Testis (tissue), 2 donors: ENCODE measurements at regions not wholly inside any gene's neighbourhood (a gene's known extent, or its start where the extent isn't known, plus 50 kb on each side); places are given as distances from the start of the nearest gene placed in this dataset.

Source experiments
- DNase-seq: peaks from one replicate; pipeline ENCODE4 v3.0.0-alpha.2; 2019
- H3K27ac ChIP-seq, 2 donors: fragments of 200-600 bp; sonication (generic); one replicate each; pipeline ENCODE4 v1.5.1; 2019
- H3K27me3 ChIP-seq: fragments of 200-600 bp; sonication (generic); one replicate; pipeline ENCODE4 v1.5.1; 2019
- H3K36me3 ChIP-seq: fragments of 200-600 bp; sonication (generic); one replicate; pipeline ENCODE4 v1.5.1; 2017; ENCODE audit warnings: low read depth; ENCODE audit errors: missing control alignments
- H3K4me1 ChIP-seq: fragments of 200-600 bp; sonication (generic); one replicate; pipeline ENCODE4 v1.5.1; 2019
- H3K4me3 ChIP-seq, 2 donors: fragments of 200-600 bp; sonication (generic); one replicate each; pipeline ENCODE4 v1.5.1; 2017 to 2019
- H3K9me3 ChIP-seq: fragments of 200-600 bp; sonication (generic); one replicate; pipeline ENCODE4 v1.5.1; 2017
- POLR2A ChIP-seq: fragments of 450-650 bp; IDR thresholded peaks from one replicate; pipeline ENCODE4 v1.6.1; 2017; ENCODE audit warnings: antibody characterized with exemption, mild to moderate bottlenecking, moderate library complexity
- WGBS, 2 donors: methylation state at CpG; one replicate each; pipeline ENCODE4 v1.1.5; 2018; 5-methylcytosine and 5-hydroxymethylcytosine counted together
- intact Hi-C: fragments of 100-400 bp; cut with DNase I; formaldehyde crosslinking; loops from one replicate; pipeline ENCODE4 v1.15.1; 2023; ENCODE audit warnings: low total_unique reads
- TF ChIP-seq, protein P1 (sequence below), 3 experiments: fragments of 450-650 bp in 2 of 3; fragments of 200-600 bp in 1 of 3; sonication (generic) in 1 of 3; IDR thresholded peaks; one replicate each; pipeline ENCODE4 v1.5.1; 2016 to 2019; ENCODE audit warnings: antibody characterized with exemption in 3 of 3, mild to moderate bottlenecking in 2 of 3, moderate library complexity in 1 of 3

DNA sequence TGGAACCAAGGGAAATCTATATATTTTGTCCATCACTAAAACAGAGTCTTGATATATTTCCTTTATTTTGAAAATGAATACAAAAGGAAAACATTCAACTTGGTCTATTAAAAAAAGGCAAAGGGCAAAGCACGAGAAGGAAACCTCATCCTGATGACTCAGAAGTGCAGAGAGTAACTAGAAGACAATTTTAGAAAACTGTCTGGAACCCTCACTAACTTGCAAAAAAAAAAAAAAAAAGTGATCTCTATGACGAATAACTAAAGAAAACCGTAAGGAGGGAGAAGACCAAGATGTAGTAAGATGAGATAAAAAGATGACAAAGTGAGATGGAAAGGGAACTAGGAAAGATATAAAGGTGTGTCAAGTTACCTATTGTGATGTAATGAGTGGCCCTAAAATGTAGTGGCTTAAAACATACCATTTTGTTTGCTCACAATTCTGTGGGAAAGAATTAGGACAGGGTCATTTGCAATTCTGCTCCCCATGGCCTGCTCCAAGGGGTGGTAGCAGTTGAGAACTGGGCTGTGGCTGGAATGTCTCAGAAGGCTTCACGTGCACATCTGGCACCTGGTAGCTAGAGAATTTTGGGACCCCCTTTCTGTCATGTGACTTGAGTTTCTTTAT, 303.0 kb downstream of the DYSF start:
- no peak for TF ChIP-seq POLR2A
- TF ChIP-seq, protein P1, sequence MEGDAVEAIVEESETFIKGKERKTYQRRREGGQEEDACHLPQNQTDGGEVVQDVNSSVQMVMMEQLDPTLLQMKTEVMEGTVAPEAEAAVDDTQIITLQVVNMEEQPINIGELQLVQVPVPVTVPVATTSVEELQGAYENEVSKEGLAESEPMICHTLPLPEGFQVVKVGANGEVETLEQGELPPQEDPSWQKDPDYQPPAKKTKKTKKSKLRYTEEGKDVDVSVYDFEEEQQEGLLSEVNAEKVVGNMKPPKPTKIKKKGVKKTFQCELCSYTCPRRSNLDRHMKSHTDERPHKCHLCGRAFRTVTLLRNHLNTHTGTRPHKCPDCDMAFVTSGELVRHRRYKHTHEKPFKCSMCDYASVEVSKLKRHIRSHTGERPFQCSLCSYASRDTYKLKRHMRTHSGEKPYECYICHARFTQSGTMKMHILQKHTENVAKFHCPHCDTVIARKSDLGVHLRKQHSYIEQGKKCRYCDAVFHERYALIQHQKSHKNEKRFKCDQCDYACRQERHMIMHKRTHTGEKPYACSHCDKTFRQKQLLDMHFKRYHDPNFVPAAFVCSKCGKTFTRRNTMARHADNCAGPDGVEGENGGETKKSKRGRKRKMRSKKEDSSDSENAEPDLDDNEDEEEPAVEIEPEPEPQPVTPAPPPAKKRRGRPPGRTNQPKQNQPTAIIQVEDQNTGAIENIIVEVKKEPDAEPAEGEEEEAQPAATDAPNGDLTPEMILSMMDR (IDR thresholded peaks at IDR 0.05), result no peak
- H3K9me3 ChIP-seq, result no peaks in the 10 kb centered on the region
- H3K27ac ChIP-seq, result no peak overlapping the region
- H3K4me1 ChIP-seq, result no peaks in the 10 kb centered on the region
- no peaks in the 10 kb centered on the region for H3K27me3 ChIP-seq
- intact Hi-C loops, result no loop called here
- H3K4me3 ChIP-seq, result no peak overlapping the region
- H3K36me3 ChIP-seq, result no peaks in the 10 kb centered on the region
- no peak for DNase-seq
- WGBS, 2 donors, result 77 to 78% methylated on average over 4 of the region's 4 CpGs

DNA sequence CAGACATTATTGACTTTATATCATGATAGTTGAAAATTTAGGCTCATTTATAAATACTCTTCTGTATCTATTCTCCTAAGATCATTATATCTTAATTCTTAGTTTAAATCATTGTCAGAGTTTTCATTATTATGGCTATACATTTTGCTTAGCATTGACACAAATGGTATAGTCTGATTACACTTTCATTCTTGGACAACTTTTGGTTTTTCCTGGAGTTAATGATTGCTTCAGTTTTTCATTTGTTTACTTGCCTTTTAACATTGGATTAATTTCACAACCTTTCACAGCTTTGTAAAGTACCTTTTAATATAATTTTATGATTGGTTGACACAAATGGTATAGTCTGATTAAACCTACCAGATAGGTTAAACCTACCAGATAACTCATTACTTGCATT, 298.2 kb downstream of the DYSF start:
- no peak overlapping the region for H3K4me3 ChIP-seq
- no peak overlapping the region for H3K27ac ChIP-seq
- no peaks in the 10 kb centered on the region for H3K9me3 ChIP-seq
- H3K36me3 ChIP-seq, result no peaks in the 10 kb centered on the region
- intact Hi-C loops, result no loop called here
- TF ChIP-seq, protein P1 (IDR thresholded peaks at IDR 0.05), result no peak
- no peak for TF ChIP-seq POLR2A
- H3K27me3 ChIP-seq, result no peaks in the 10 kb centered on the region
- H3K4me1 ChIP-seq, result peaks cover 20% of the 10 kb centered on the region
- no peak for DNase-seq

DNA sequence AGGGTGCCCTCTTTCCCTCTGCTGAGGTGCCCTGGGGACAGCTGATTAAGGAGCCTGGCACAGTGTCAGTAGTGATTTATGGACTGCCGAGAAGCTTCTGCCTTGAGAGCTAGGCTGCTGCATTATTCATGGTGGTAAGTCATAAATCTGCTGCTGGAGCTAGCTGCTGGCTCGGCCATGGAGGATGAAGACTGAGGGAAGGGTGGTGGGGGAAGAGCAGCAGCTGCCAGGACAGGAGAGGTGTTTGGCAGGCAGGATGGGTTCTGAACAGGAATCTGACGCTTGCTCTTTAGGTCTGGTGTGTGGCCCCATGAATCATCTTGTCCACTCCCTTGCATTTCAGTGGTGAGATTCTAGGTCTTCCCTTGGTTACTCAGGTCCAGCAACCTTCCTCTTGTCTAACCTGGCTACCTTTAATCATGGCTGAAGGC, 296.3 kb downstream of the DYSF start:
- no peak overlapping the region for H3K4me3 ChIP-seq
- H3K36me3 ChIP-seq, result no peaks in the 10 kb centered on the region
- no peaks in the 10 kb centered on the region for H3K9me3 ChIP-seq
- H3K27ac ChIP-seq, result no peak overlapping the region
- no peak for TF ChIP-seq POLR2A
- TF ChIP-seq, protein P1 (IDR thresholded peaks at IDR 0.05), result no peak
- peaks cover 21% of the 10 kb centered on the region for H3K4me1 ChIP-seq
- 62 to 83% methylated on average over 3 of the region's 3 CpGs for WGBS, 2 donors
- H3K27me3 ChIP-seq, result no peaks in the 10 kb centered on the region
- intact Hi-C loops, result no loop called here
- DNase-seq, result no peak

DNA sequence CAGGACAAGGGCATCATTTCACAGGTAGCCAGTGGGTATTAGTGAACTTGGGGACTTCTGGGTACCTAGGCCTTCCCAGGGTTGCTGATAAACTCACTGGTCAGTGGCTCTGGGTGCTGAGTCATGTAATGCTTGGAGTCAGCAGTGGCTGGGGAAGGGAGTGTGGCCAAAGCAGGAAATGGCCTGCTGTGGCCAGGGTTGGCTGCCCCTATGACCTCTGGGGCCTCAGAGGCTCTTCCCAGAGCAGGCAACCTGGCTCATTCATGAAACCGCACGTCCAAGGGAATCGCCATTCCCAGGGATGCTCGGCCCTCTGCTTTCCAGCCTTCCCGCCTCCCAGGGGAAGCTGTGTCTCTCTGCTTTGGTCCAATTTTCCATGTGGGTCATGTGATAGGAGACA, 294.9 kb downstream of the DYSF start:
- H3K9me3 ChIP-seq, result no peaks in the 10 kb centered on the region
- no peak overlapping the region for H3K27ac ChIP-seq
- TF ChIP-seq, protein P1 (IDR thresholded peaks at IDR 0.05), result no peak
- TF ChIP-seq POLR2A, result no peak
- no peaks in the 10 kb centered on the region for H3K36me3 ChIP-seq
- no peak overlapping the region for H3K4me3 ChIP-seq
- peaks cover 21% of the 10 kb centered on the region for H3K4me1 ChIP-seq
- 68 to 69% methylated on average over 5 of the region's 5 CpGs for WGBS, 2 donors
- intact Hi-C loops, result no loop called here
- DNase-seq, result no peak
- no peaks in the 10 kb centered on the region for H3K27me3 ChIP-seq

DNA sequence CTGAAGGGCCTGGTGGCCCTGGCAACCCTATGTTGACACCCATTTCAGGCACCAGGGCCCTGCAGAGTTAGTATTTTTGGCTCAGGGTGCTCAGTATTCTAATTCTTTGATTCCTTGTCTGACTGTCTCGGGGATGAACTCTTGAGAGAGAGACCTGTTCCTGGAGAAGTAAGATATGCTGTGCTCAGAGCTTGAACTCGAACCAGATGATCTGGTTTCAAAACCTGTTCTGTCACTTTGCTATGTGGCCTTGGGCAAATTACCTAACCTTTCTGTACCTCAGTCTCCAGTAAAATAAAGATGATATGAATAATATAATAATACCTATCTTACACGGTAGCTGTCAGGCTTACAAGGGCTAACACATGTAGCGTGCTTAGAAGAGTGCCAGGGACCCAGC, 294.2 kb downstream of the DYSF start:
- Histone ChIP-seq H3K36me3 (no peaks in the 10 kb centered on the region), H3K27ac (peak overlapping the region in 1 of 2 donors; percentile 19)
- intact Hi-C loops, result no loop called here

More for the DNA sequence above, 294.2 kb downstream of the DYSF start:
- no peak for TF ChIP-seq POLR2A
- TF ChIP-seq, protein P1 (IDR thresholded peaks at IDR 0.05), result no peak
- WGBS, 2 donors, result 89% methylated on average over 4 of the region's 4 CpGs
- H3K27me3 ChIP-seq, result no peaks in the 10 kb centered on the region
- no peaks in the 10 kb centered on the region for H3K9me3 ChIP-seq
- DNase-seq, result no peak
- H3K4me1 ChIP-seq, result peaks cover 21% of the 10 kb centered on the region
- H3K4me3 ChIP-seq, result no peak overlapping the region
